ENCODE measurements at regions not wholly inside any gene's neighbourhood (a gene's known extent, or its start where the extent isn't known, plus 50 kb on each side); places are given as distances from the start of the nearest gene placed in this dataset.

DNA sequence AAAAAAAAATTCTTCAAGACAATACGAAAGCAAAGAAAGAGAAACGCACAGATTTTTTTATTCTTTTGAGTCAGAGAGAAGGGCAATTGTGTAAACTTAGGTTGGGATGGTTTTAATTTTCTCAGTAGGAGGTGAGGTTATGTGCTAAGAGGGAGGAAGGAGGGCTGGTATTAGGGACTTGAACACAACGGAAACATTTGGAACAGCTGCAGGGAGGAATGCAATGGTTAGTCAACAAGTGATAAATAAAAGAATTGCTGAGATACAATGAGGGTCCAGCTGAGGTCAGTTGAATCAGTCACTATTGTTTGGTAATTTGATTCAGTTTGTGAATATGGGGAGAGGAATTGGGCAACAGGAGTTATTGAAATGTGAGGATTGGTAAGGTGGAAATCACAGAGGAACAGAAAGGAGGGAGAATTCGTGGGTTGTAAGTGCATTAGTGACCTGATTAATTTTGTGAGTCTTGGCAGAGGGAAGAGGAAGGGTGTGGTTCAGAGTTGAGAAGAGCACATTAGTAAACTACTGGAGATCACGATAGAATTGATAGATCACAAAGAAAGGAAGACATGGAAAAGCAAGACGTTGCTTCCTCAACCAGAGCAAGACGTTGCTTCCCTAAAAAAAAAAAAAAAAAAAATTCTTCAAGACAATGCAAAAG is 499.5 kb upstream of the SPRY2 start:
- no peak for TF ChIP-seq NBN (IDR thresholded peaks at IDR 0.05)
- TF ChIP-seq, protein P1, sequence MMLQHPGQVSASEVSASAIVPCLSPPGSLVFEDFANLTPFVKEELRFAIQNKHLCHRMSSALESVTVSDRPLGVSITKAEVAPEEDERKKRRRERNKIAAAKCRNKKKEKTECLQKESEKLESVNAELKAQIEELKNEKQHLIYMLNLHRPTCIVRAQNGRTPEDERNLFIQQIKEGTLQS (IDR thresholded peaks at IDR 0.05; ENCODE audit: borderline replicate concordance, extremely low read depth, low read depth, low read length) = no peak
- TF ChIP-seq TCF12 (IDR thresholded peaks at IDR 0.05; ENCODE audit: low read depth, low read length) = no peak
- TF ChIP-seq ETV6 (conservative IDR thresholded peaks at IDR 0.05 in 1 of 2, IDR thresholded peaks at IDR 0.05 in 1 of 2; ENCODE audit: borderline replicate concordance in 1 of 2, low read depth in 1 of 2) = no peak
- no peak for TF ChIP-seq SUPT20H (IDR thresholded peaks at IDR 0.05; ENCODE audit: borderline replicate concordance, control insufficient read depth, low read depth, low read length)
- no peak for TF ChIP-seq NFYB (IDR thresholded peaks at IDR 0.05; ENCODE audit: insufficient read depth, low read depth, low read length)
- TF ChIP-seq YY1 (IDR thresholded peaks at IDR 0.05; ENCODE audit: low read depth, low read length) = no peak
- TF ChIP-seq, protein P2, sequence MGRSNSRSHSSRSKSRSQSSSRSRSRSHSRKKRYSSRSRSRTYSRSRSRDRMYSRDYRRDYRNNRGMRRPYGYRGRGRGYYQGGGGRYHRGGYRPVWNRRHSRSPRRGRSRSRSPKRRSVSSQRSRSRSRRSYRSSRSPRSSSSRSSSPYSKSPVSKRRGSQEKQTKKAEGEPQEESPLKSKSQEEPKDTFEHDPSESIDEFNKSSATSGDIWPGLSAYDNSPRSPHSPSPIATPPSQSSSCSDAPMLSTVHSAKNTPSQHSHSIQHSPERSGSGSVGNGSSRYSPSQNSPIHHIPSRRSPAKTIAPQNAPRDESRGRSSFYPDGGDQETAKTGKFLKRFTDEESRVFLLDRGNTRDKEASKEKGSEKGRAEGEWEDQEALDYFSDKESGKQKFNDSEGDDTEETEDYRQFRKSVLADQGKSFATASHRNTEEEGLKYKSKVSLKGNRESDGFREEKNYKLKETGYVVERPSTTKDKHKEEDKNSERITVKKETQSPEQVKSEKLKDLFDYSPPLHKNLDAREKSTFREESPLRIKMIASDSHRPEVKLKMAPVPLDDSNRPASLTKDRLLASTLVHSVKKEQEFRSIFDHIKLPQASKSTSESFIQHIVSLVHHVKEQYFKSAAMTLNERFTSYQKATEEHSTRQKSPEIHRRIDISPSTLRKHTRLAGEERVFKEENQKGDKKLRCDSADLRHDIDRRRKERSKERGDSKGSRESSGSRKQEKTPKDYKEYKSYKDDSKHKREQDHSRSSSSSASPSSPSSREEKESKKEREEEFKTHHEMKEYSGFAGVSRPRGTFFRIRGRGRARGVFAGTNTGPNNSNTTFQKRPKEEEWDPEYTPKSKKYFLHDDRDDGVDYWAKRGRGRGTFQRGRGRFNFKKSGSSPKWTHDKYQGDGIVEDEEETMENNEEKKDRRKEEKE (IDR thresholded peaks at IDR 0.05) = no peak
- TF ChIP-seq, protein P3, sequence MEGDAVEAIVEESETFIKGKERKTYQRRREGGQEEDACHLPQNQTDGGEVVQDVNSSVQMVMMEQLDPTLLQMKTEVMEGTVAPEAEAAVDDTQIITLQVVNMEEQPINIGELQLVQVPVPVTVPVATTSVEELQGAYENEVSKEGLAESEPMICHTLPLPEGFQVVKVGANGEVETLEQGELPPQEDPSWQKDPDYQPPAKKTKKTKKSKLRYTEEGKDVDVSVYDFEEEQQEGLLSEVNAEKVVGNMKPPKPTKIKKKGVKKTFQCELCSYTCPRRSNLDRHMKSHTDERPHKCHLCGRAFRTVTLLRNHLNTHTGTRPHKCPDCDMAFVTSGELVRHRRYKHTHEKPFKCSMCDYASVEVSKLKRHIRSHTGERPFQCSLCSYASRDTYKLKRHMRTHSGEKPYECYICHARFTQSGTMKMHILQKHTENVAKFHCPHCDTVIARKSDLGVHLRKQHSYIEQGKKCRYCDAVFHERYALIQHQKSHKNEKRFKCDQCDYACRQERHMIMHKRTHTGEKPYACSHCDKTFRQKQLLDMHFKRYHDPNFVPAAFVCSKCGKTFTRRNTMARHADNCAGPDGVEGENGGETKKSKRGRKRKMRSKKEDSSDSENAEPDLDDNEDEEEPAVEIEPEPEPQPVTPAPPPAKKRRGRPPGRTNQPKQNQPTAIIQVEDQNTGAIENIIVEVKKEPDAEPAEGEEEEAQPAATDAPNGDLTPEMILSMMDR (IDR thresholded peaks at IDR 0.05 in 2 of 3, conservative IDR thresholded peaks at IDR 0.05 in 1 of 3; ENCODE audit: control insufficient read depth in 2 of 3, extremely low read depth in 1 of 3, insufficient read depth in 1 of 3, low read depth in 3 of 3, low read length in 3 of 3) = no peak
- TF ChIP-seq YBX1 (IDR thresholded peaks at IDR 0.05) = no peak
- TF ChIP-seq ZZZ3 (IDR thresholded peaks at IDR 0.05; ENCODE audit: control insufficient read depth, insufficient read length, low read depth) = no peak

Data from GM12878 (cell line).